Neural cell (in vitro differentiated cells): ENCODE measurements at regions not wholly inside any gene's neighbourhood (a gene's known extent, or its start where the extent isn't known, plus 50 kb on each side); places are given as distances from the start of the nearest gene placed in this dataset.

Experiments
- H2AFZ ChIP-seq: fragments of 200-600, 300-800 bp; sonication (generic), shearing (Covaris generic); 2 replicates; pipeline ENCODE4 v1.6.0; 2014; ENCODE audit warnings: low read depth, mild to moderate bottlenecking, antibody characterized with exemption, low read length, moderate library complexity
- H3F3A ChIP-seq: fragments of 200-600 bp; shearing (Covaris generic); 2 replicates; pipeline ENCODE4 v1.6.1; 2016; ENCODE audit warnings: mild to moderate bottlenecking, moderate library complexity, mixed read lengths, antibody characterized with exemption, low read length; ENCODE audit not compliant: insufficient read depth, poor library complexity, severe bottlenecking
- H3K27ac ChIP-seq: fragments of 200-600, 300-800 bp; sonication (generic), shearing (Covaris generic); 2 replicates; pipeline ENCODE4 v1.5.1; 2014; ENCODE audit warnings: mild to moderate bottlenecking, low read length, moderate library complexity
- H3K27me3 ChIP-seq: fragments of 300-800, 200-600 bp; sonication (generic), shearing (Covaris generic); 2 replicates; pipeline ENCODE4 v1.6.0; 2014; ENCODE audit warnings: mild to moderate bottlenecking, low read depth, low read length, moderate library complexity; ENCODE audit not compliant: insufficient read depth
- H3K36me3 ChIP-seq: fragments of 300-800, 200-600 bp; sonication (generic), shearing (Covaris generic); 2 replicates; pipeline ENCODE4 v1.5.1; 2014; ENCODE audit warnings: mild to moderate bottlenecking, antibody characterized with exemption, low read length, moderate library complexity; ENCODE audit not compliant: insufficient read depth
- H3K4me2 ChIP-seq: fragments of 300-800, 200-600 bp; sonication (generic), shearing (Covaris generic); 2 replicates; pipeline ENCODE4 v1.6.0; 2014; ENCODE audit warnings: mild to moderate bottlenecking, low read length
- H3K4me3 ChIP-seq: fragments of 300-800, 200-600 bp; sonication (generic), shearing (Covaris generic); 2 replicates; pipeline ENCODE4 v1.5.1; 2014; ENCODE audit warnings: mild to moderate bottlenecking, low read length, moderate library complexity
- H3K79me2 ChIP-seq: fragments of 200-600 bp; shearing (Covaris generic); replicated peaks from 2 replicates; pipeline ENCODE4 v1.6.0; 2014; ENCODE audit warnings: mild to moderate bottlenecking, low read length, moderate library complexity; ENCODE audit not compliant: insufficient read depth
- H3K9ac ChIP-seq: fragments of 300-800, 200-600 bp; sonication (generic), shearing (Covaris generic); 2 replicates; pipeline ENCODE4 v1.6.1; 2016; ENCODE audit warnings: mild to moderate bottlenecking, low read length, mixed read lengths
- H3K9me2 ChIP-seq: fragments of 200-600 bp; shearing (Covaris generic); 2 replicates; pipeline ENCODE4 v1.6.1; 2016; ENCODE audit warnings: mild to moderate bottlenecking, low read length, mixed read lengths; ENCODE audit not compliant: insufficient read depth
- H3K9me3 ChIP-seq: fragments of 200-600, 300-800 bp; sonication (generic), shearing (Covaris generic); 2 replicates; pipeline ENCODE4 v1.6.1; 2016; ENCODE audit warnings: mild to moderate bottlenecking, mixed run types, low read length, moderate library complexity, mixed read lengths
- H4K20me1 ChIP-seq: fragments of 200-600 bp; shearing (Covaris generic); 2 replicates; pipeline ENCODE4 v1.6.1; 2016; ENCODE audit warnings: mild to moderate bottlenecking, mixed run types; ENCODE audit not compliant: insufficient read depth
- EP300 ChIP-seq: fragments of 450-650 bp; conservative IDR thresholded peaks from 2 replicates; pipeline ENCODE4 v1.6.1; 2014; ENCODE audit warnings: antibody characterized with exemption, mild to moderate bottlenecking, moderate library complexity; ENCODE audit not compliant: poor library complexity, severe bottlenecking
- EZH2 ChIP-seq: fragments of 200-600, 300-800 bp; shearing (Covaris generic), sonication (generic); IDR thresholded peaks from 2 replicates; pipeline ENCODE4 v1.6.1; 2014; ENCODE audit warnings: antibody characterized with exemption, low read length, borderline replicate concordance, mild to moderate bottlenecking; ENCODE audit not compliant: insufficient read depth, poor library complexity, severe bottlenecking
- MXI1 ChIP-seq: fragments of 450-650 bp; conservative IDR thresholded peaks from 2 replicates; pipeline ENCODE4 v1.6.1; 2014; ENCODE audit warnings: antibody characterized with exemption, mild to moderate bottlenecking; ENCODE audit not compliant: poor library complexity, severe bottlenecking
- POLR2AphosphoS5 ChIP-seq: IDR thresholded peaks from 2 replicates; pipeline ENCODE4 v1.6.1; 2012
- RAD21 ChIP-seq: fragments of 450-650 bp; conservative IDR thresholded peaks from 2 replicates; pipeline ENCODE4 v1.6.1; 2014; ENCODE audit warnings: antibody characterized with exemption, mild to moderate bottlenecking, moderate library complexity
- SMC3 ChIP-seq: fragments of 450-650 bp; conservative IDR thresholded peaks from 2 replicates; pipeline ENCODE4 v1.6.1; 2014; ENCODE audit warnings: antibody characterized with exemption, mild to moderate bottlenecking, moderate library complexity; ENCODE audit not compliant: poor library complexity
- TAF1 ChIP-seq: IDR thresholded peaks from 2 replicates; pipeline ENCODE4 v1.6.1; 2012; ENCODE audit warnings: low read depth
- TF ChIP-seq, protein P1 (sequence below): IDR thresholded peaks from 2 replicates; pipeline ENCODE4 v1.6.1; 2012; ENCODE audit warnings: borderline replicate concordance
- TF ChIP-seq, protein P2 (sequence below): fragments of 450-650 bp; IDR thresholded peaks from 2 replicates; pipeline ENCODE4 v1.5.1; 2014; ENCODE audit warnings: antibody characterized with exemption, mild to moderate bottlenecking, moderate library complexity; ENCODE audit not compliant: poor library complexity, severe bottlenecking

DNA sequence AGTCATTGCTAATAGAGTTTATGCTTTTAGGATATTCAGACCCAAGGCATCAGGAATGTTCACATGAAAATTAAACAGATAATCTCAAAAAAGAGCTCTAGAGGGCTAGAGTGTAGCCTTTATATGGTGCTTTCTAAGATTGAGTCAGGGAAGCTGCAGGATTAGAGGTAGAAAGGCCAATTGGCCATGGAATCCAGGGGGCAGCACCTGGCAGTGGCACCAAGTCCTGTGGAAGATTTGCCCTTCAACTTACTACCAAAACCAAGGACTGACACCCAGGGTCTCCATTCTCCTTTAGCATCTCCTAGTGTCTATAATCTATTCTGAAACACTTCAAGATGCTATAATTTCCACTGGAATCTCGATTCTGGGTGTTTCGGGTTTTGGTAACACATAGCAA, 112.4 kb downstream of the ACER2 start:
- Histone ChIP-seq H3K27ac (no peak overlapping the region), H2AFZ (no peak overlapping the region), H4K20me1 (no peaks in the 10 kb centered on the region), H3K4me3 (no peak overlapping the region), H3K79me2 (no peaks in the 10 kb centered on the region), H3K36me3 (no peaks in the 10 kb centered on the region), H3F3A (no peaks in the 10 kb centered on the region), H3K9ac (no peak overlapping the region), H3K9me2 (no peaks in the 10 kb centered on the region), H3K27me3 (no peaks in the 10 kb centered on the region), H3K4me2 (no peak overlapping the region), H3K9me3 (no peaks in the 10 kb centered on the region)
- TF ChIP-seq EP300: no peak
- TF ChIP-seq EZH2: no peak
- TF ChIP-seq, protein P1, sequence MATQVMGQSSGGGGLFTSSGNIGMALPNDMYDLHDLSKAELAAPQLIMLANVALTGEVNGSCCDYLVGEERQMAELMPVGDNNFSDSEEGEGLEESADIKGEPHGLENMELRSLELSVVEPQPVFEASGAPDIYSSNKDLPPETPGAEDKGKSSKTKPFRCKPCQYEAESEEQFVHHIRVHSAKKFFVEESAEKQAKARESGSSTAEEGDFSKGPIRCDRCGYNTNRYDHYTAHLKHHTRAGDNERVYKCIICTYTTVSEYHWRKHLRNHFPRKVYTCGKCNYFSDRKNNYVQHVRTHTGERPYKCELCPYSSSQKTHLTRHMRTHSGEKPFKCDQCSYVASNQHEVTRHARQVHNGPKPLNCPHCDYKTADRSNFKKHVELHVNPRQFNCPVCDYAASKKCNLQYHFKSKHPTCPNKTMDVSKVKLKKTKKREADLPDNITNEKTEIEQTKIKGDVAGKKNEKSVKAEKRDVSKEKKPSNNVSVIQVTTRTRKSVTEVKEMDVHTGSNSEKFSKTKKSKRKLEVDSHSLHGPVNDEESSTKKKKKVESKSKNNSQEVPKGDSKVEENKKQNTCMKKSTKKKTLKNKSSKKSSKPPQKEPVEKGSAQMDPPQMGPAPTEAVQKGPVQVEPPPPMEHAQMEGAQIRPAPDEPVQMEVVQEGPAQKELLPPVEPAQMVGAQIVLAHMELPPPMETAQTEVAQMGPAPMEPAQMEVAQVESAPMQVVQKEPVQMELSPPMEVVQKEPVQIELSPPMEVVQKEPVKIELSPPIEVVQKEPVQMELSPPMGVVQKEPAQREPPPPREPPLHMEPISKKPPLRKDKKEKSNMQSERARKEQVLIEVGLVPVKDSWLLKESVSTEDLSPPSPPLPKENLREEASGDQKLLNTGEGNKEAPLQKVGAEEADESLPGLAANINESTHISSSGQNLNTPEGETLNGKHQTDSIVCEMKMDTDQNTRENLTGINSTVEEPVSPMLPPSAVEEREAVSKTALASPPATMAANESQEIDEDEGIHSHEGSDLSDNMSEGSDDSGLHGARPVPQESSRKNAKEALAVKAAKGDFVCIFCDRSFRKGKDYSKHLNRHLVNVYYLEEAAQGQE: no peak
- TF ChIP-seq POLR2AphosphoS5: no peak
- TF ChIP-seq TAF1: no peak
- no peak for TF ChIP-seq SMC3
- TF ChIP-seq RAD21: no peak
- TF ChIP-seq, protein P2, sequence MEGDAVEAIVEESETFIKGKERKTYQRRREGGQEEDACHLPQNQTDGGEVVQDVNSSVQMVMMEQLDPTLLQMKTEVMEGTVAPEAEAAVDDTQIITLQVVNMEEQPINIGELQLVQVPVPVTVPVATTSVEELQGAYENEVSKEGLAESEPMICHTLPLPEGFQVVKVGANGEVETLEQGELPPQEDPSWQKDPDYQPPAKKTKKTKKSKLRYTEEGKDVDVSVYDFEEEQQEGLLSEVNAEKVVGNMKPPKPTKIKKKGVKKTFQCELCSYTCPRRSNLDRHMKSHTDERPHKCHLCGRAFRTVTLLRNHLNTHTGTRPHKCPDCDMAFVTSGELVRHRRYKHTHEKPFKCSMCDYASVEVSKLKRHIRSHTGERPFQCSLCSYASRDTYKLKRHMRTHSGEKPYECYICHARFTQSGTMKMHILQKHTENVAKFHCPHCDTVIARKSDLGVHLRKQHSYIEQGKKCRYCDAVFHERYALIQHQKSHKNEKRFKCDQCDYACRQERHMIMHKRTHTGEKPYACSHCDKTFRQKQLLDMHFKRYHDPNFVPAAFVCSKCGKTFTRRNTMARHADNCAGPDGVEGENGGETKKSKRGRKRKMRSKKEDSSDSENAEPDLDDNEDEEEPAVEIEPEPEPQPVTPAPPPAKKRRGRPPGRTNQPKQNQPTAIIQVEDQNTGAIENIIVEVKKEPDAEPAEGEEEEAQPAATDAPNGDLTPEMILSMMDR: no peak
- no peak for TF ChIP-seq MXI1

DNA sequence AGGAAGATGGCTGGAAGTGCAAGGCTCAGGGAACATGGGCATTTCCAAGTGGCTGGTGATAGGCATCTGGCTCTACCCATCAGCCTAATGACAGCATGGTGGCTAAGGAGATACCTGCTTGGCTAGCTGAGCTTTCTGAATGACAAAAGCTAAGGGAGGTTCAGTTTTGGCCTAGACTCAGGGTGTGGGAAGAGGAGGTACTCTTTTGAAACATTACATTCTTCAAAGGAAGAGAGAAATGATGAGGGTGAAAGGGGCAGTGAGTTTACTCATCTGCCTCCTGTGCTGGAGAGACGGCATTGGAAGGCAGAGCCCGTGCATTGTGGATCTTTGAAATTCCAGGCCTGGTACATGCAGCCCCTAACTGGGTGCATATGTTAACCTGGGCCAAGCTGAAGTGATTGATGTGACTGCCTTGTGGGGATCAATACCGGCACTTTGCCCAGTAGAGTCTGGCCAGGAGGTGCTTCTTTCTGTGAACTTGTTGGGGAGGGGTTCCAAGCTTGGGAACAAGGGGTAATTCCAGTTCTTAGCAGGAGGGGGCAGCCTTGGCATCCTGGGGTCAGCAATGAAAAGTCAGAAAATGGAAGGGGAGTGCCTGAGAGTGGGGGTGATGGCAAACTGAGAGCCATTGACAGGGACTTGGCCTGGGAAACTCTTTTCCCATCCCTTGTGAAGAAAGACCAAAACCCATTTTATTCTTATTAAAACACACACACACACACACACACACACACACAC, 108.6 kb downstream of the ACER2 start:
- no peak overlapping the region for H3K4me3 ChIP-seq

More for the DNA sequence above, 108.6 kb downstream of the ACER2 start:
- no peak overlapping the region for H3K9ac ChIP-seq
- no peaks in the 10 kb centered on the region for H3K27me3 ChIP-seq
- no peaks in the 10 kb centered on the region for H3K9me2 ChIP-seq
- H3K79me2 ChIP-seq: no peaks in the 10 kb centered on the region
- no peak for TF ChIP-seq MXI1
- no peak for TF ChIP-seq POLR2AphosphoS5
- no peak for TF ChIP-seq TAF1
- TF ChIP-seq RAD21: no peak
- no peak for TF ChIP-seq EP300
- no peak for TF ChIP-seq EZH2
- TF ChIP-seq, protein P2: no peak
- TF ChIP-seq, protein P1: no peak
- no peak for TF ChIP-seq SMC3
- no peaks in the 10 kb centered on the region for H3F3A ChIP-seq
- no peaks in the 10 kb centered on the region for H3K36me3 ChIP-seq
- no peak overlapping the region for H3K4me2 ChIP-seq
- H3K9me3 ChIP-seq: no peaks in the 10 kb centered on the region
- H4K20me1 ChIP-seq: no peaks in the 10 kb centered on the region
- no peak overlapping the region for H3K27ac ChIP-seq
- no peak overlapping the region for H2AFZ ChIP-seq
